ENCODE measurements at regions not wholly inside any gene's neighbourhood (a gene's known extent, or its start where the extent isn't known, plus 50 kb on each side); places are given as distances from the start of the nearest gene placed in this dataset.

GRCh38 chrX:19174401-19175025 lies 52.2 kb upstream of the ADGRG2 start:
- FAIRE-seq = no peak
- ChIA-PET SMC1A (ENCODE audit: uncharacterized antibody, unreplicated experiment) (no interaction called here), POLR2A (no interaction called here), CTCF (no interaction called here), RAD21 (ENCODE audit: unreplicated experiment) (no interaction called here)
- DNase-seq (ENCODE audit: low read depth, low spot score) = no peak
- Histone ChIP-seq H2AFZ (ENCODE audit: control insufficient read depth, low read depth, low read length) (no peak overlapping the region), H3K27me3 (replicated peaks in 1 of 2; ENCODE audit: control insufficient read depth in 2 of 2, insufficient read depth in 2 of 2, low read length in 1 of 2) (no peaks in the 10 kb centered on the region), H3K36me3 (ENCODE audit: control insufficient read depth in 2 of 2, insufficient read depth in 2 of 2, low read length in 1 of 2) (no peaks in the 10 kb centered on the region), H3K9ac (ENCODE audit: control insufficient read depth, insufficient read depth, low read length) (no peak overlapping the region), H3K9me3 (replicated peaks; ENCODE audit: control insufficient read depth, insufficient read depth, low read length) (no peaks in the 10 kb centered on the region), H4K20me1 (ENCODE audit: control insufficient read depth, insufficient read depth) (no peaks in the 10 kb centered on the region), H3K4me2 (ENCODE audit: control insufficient read depth, insufficient read depth) (no peak overlapping the region), H3K79me2 (ENCODE audit: control insufficient read depth, insufficient read depth, low read length) (no peaks in the 10 kb centered on the region), H3K4me3 (no peak overlapping the region), H3K4me1 (ENCODE audit: control insufficient read depth, insufficient read depth, low read length) (no peaks in the 10 kb centered on the region), H3K27ac (ENCODE audit: control insufficient read depth, insufficient read depth) (no peak overlapping the region)
- TF ChIP-seq SPI1 (IDR thresholded peaks at IDR 0.05; ENCODE audit: borderline replicate concordance, insufficient read depth, low read depth, low read length) = no peak
- no peak for TF ChIP-seq RBBP5 (conservative IDR thresholded peaks at IDR 0.05)
- no peak for TF ChIP-seq TCF12 (IDR thresholded peaks at IDR 0.05; ENCODE audit: low read depth, low read length)
- no peak for TF ChIP-seq SREBF2 (IDR thresholded peaks at IDR 0.05; ENCODE audit: low read length)
- TF ChIP-seq SIX5 (IDR thresholded peaks at IDR 0.05; ENCODE audit: low read depth, low read length, severe bottlenecking) = no peak
- no peak for TF ChIP-seq ZNF687 (IDR thresholded peaks at IDR 0.05)
- TF ChIP-seq POU2F2 (IDR thresholded peaks at IDR 0.05; ENCODE audit: borderline replicate concordance, low read depth, low read length) = no peak
- TF ChIP-seq KLF5 (IDR thresholded peaks at IDR 0.05; ENCODE audit: partially characterized antibody) = no peak
- TF ChIP-seq ASH2L (IDR thresholded peaks at IDR 0.05; ENCODE audit: borderline replicate concordance, low read depth) = no peak
- no peak for TF ChIP-seq IKZF2 (IDR thresholded peaks at IDR 0.05)
- no peak for TF ChIP-seq RCOR1 (conservative IDR thresholded peaks at IDR 0.05; ENCODE audit: low read depth, low read length)
- 11% methylated on average over 10 of the region's 10 CpGs for WGBS (ENCODE audit: insufficient coverage, insufficient replicate concordance, low lambda C conversion rate, missing lambda C conversion rate)
- no TSS peak for BruUV-seq (replicated peaks)
- intact Hi-C loops (cut with micrococcal nuclease; ENCODE audit: unreplicated experiment) = no loop called here
- in situ Hi-C loops (cut with MboI) = no loop called here
- ATAC-seq = peak; percentile 69
